ENCODE measurements at regions not wholly inside any gene's neighbourhood (a gene's known extent, or its start where the extent isn't known, plus 50 kb on each side); places are given as distances from the start of the nearest gene placed in this dataset.
"Not testable (repeated sequence)": the region's sequence is repeated elsewhere in the genome, so short reads cannot be mapped to it uniquely, and the experiment has no call there.

- DNase-seq (ENCODE audit: low spot score): no peak
Observed at GRCh38 chrX:79506001-79506400, 138.9 kb upstream of the ITM2A start.

- no peak for DNase-seq (ENCODE audit: low spot score)
Observed at GRCh38 chrX:79482686-79483085, 115.6 kb upstream of the ITM2A start.

GRCh38 chrX:79477691-79478090 lies 110.6 kb upstream of the ITM2A start:
- peak; percentile 3 for DNase-seq (ENCODE audit: low spot score)

- DNase-seq (ENCODE audit: low spot score): no peak
Observed at GRCh38 chrX:79466636-79467035, 99.5 kb upstream of the ITM2A start.

GRCh38 chrX:79462458-79462857 lies 95.3 kb upstream of the ITM2A start:
- no peak for DNase-seq (ENCODE audit: low spot score)

GRCh38 chrX:79456593-79456992 lies 89.5 kb upstream of the ITM2A start:
- DNase-seq (ENCODE audit: low spot score): not testable (repeated sequence)

GRCh38 chrX:79452881-79453280 lies 85.7 kb upstream of the ITM2A start:
- DNase-seq (ENCODE audit: low spot score): no peak

GRCh38 chrX:79444694-79445210 lies 77.6 kb upstream of the ITM2A start:
- no peak for DNase-seq (ENCODE audit: low spot score)

- DNase-seq (ENCODE audit: low spot score): no peak
Observed at GRCh38 chrX:79443121-79443520, 76.0 kb upstream of the ITM2A start.

- no peak for DNase-seq (ENCODE audit: low spot score)
Observed at GRCh38 chrX:79440336-79440735, 73.2 kb upstream of the ITM2A start.

All from pons (tissue), 1 donor.